ENCODE measurements at regions not wholly inside any gene's neighbourhood (a gene's known extent, or its start where the extent isn't known, plus 50 kb on each side); places are given as distances from the start of the nearest gene placed in this dataset.

DNA sequence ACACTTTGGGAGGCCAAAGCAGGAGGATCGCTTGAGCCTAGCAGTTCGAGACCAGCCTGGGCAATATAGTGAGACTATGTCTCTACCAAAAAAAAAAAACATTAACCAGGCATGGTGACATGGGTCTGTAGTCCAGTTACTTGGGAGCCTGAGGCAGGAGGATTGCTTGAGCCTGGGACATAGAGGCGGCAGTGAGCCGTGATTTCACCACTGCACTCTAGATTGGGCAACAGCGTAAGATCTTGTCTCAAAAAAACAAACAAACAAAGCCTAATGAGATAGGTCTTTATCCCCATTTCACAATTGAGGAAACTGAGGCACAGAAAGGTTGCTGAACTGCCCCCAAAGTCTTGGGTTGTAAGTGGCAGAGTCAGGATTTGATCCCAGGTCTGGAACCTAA lies 70.5 kb upstream of the RAD23B start:
- Histone ChIP-seq H3K27ac (ENCODE audit: low read length) (no peak overlapping the region), H3K4me2 (ENCODE audit: low read depth, low read length, poor library complexity, severe bottlenecking) (no peak overlapping the region), H3K4me1 (ENCODE audit: low read length) (0 out of 2 replicates have a peak, but pooled peaks cover 3% of the 10 kb centered on the region)

DNA sequence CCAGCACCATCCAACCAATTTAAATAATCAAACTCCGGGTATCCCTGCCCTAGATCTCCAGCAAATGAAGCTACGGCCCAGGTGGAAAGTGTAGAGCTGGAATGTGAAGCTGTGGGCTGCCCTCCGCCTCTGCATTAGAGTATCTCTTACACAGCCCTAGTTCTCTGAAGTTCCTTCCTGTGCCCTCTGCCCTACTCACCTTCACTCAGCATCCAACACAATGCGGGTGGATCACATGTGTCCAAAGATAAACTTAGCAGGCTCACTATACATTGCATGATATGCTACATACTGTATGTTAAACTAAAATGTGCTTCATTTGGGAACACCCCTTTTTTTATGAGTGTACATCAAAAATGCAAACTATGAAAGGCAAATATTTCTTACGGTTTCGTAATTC lies 70.0 kb upstream of the RAD23B start:
- Histone ChIP-seq H3K4me3 (ENCODE audit: low read length) (no peak overlapping the region), H3K27me3 (ENCODE audit: low read length) (no peaks in the 10 kb centered on the region), H3K9me2 (replicated peaks; ENCODE audit: insufficient read depth, low read length) (no peaks in the 10 kb centered on the region), H3K4me1 (ENCODE audit: low read length) (0 out of 2 replicates have a peak, but pooled peaks cover 3% of the 10 kb centered on the region), H2AFZ (ENCODE audit: low read length) (no peak overlapping the region), H4K20me1 (ENCODE audit: insufficient read depth, low read depth, low read length) (no peaks in the 10 kb centered on the region), H3K79me2 (ENCODE audit: low read length) (no peaks in the 10 kb centered on the region), H3K4me2 (ENCODE audit: low read depth, low read length, poor library complexity, severe bottlenecking) (no peak overlapping the region), H3K27ac (ENCODE audit: low read length) (no peak overlapping the region), H3K9me3 (ENCODE audit: low read length) (no peaks in the 10 kb centered on the region), H3K36me3 (ENCODE audit: insufficient read depth, low read length) (no peaks in the 10 kb centered on the region), H3K9ac (ENCODE audit: low read length) (no peak overlapping the region)
- DNase-seq: no peak

More for the DNA sequence above, 70.5 kb upstream of the RAD23B start:
- Histone ChIP-seq H4K20me1 (ENCODE audit: insufficient read depth, low read depth, low read length) (no peaks in the 10 kb centered on the region), H3K9ac (ENCODE audit: low read length) (no peak overlapping the region), H3K79me2 (ENCODE audit: low read length) (no peaks in the 10 kb centered on the region), H3K9me2 (replicated peaks; ENCODE audit: insufficient read depth, low read length) (no peaks in the 10 kb centered on the region), H3K36me3 (ENCODE audit: insufficient read depth, low read length) (no peaks in the 10 kb centered on the region), H3K9me3 (ENCODE audit: low read length) (no peaks in the 10 kb centered on the region), H3K27me3 (ENCODE audit: low read length) (no peaks in the 10 kb centered on the region), H2AFZ (ENCODE audit: low read length) (no peak overlapping the region), H3K4me3 (ENCODE audit: low read length) (no peak overlapping the region)
- no peak for DNase-seq

DNA sequence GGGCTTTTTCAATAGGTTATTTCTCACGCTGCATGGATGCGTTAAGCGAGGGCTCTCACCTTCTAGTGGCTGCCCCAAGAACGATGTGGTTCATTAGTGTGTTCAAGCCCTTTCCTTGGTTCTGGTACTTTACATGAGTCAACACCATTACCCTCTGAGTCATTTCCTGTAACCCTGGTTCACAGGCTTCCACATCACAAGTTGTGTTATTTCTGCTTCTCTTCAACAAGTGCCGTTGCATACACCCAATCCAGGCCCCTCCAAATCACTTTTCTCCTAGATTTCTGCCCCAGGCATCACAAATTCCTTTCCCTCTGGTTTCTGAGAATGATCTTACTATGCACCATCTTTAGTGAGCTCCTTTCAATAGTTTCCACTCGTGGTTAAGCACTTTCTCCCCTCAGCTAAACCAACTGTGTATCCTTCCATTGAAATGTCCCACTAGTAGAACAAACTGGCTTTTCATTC lies 69.5 kb upstream of the RAD23B start:
- Histone ChIP-seq H3K4me2 (ENCODE audit: low read depth, low read length, poor library complexity, severe bottlenecking) (no peak overlapping the region), H3K79me2 (ENCODE audit: low read length) (no peaks in the 10 kb centered on the region), H3K9me3 (ENCODE audit: low read length) (no peaks in the 10 kb centered on the region), H4K20me1 (ENCODE audit: insufficient read depth, low read depth, low read length) (no peaks in the 10 kb centered on the region), H3K9me2 (replicated peaks; ENCODE audit: insufficient read depth, low read length) (no peaks in the 10 kb centered on the region), H3K27me3 (ENCODE audit: low read length) (no peaks in the 10 kb centered on the region), H3K4me1 (ENCODE audit: low read length) (0 out of 2 replicates have a peak, but pooled peaks cover 3% of the 10 kb centered on the region), H3K9ac (ENCODE audit: low read length) (no peak overlapping the region), H2AFZ (ENCODE audit: low read length) (no peak overlapping the region), H3K36me3 (ENCODE audit: insufficient read depth, low read length) (no peaks in the 10 kb centered on the region), H3K27ac (ENCODE audit: low read length) (no peak overlapping the region), H3K4me3 (ENCODE audit: low read length) (no peak overlapping the region)
- no peak for DNase-seq

DNA sequence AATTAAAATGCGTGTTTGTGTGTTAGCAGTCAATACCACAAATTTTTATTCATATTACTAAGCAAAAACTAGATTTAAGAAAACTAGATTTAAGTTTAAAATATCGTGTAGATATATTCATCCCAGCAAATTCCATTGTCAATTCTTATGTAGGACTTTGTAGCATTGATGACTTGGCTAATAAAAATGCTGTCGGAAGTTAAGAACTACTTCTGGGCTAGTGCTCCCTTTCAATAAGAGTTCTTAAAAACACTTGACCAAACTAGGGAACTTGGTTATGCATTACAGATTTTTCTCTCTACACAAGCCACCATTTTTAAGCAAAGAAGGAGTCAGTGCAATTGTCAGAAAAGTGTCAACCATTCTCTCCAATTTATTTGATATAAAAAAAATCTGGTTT lies 68.7 kb upstream of the RAD23B start:
- Histone ChIP-seq H3K79me2 (ENCODE audit: low read length) (no peaks in the 10 kb centered on the region), H3K4me2 (ENCODE audit: low read depth, low read length, poor library complexity, severe bottlenecking) (no peak overlapping the region), H3K36me3 (ENCODE audit: insufficient read depth, low read length) (no peaks in the 10 kb centered on the region), H3K4me1 (ENCODE audit: low read length) (0 out of 2 replicates have a peak, but pooled peaks cover 3% of the 10 kb centered on the region), H3K9me3 (ENCODE audit: low read length) (no peaks in the 10 kb centered on the region), H3K27me3 (ENCODE audit: low read length) (no peaks in the 10 kb centered on the region), H4K20me1 (ENCODE audit: insufficient read depth, low read depth, low read length) (no peaks in the 10 kb centered on the region), H3K27ac (ENCODE audit: low read length) (no peak overlapping the region), H3K9me2 (replicated peaks; ENCODE audit: insufficient read depth, low read length) (no peaks in the 10 kb centered on the region), H2AFZ (ENCODE audit: low read length) (no peak overlapping the region), H3K4me3 (ENCODE audit: low read length) (no peak overlapping the region), H3K9ac (ENCODE audit: low read length) (no peak overlapping the region)
- no peak for DNase-seq

DNA sequence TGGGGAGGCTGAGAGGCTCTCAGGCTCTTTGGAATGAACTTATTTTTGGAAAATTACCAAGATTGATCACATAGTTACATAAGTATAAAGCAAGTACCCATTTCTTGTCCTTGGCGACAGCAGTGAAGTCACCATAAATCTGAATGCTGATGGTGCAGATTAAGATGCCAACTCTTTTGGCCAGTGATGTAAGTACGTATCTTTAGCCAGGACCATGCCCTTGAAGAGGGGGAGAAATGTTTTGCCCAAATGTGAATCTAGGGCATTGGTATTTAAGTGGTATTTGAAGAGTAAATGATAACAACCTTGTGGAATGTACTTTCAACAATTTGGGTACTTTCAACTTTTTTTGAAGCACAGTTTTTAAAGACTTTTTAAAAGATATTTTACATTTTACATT lies 68.2 kb upstream of the RAD23B start:
- H3K9me2 ChIP-seq (replicated peaks; ENCODE audit: insufficient read depth, low read length): no peaks in the 10 kb centered on the region
- H3K79me2 ChIP-seq (ENCODE audit: low read length): no peaks in the 10 kb centered on the region
- no peaks in the 10 kb centered on the region for H3K27me3 ChIP-seq (ENCODE audit: low read length)
- H3K9me3 ChIP-seq (ENCODE audit: low read length): no peaks in the 10 kb centered on the region
- H3K4me3 ChIP-seq (ENCODE audit: low read length): no peak overlapping the region
- H4K20me1 ChIP-seq (ENCODE audit: insufficient read depth, low read depth, low read length): no peaks in the 10 kb centered on the region
- no peak overlapping the region for H3K27ac ChIP-seq (ENCODE audit: low read length)
- H2AFZ ChIP-seq (ENCODE audit: low read length): no peak overlapping the region
- H3K9ac ChIP-seq (ENCODE audit: low read length): no peak overlapping the region
- 0 out of 2 replicates have a peak, but pooled peaks cover 3% of the 10 kb centered on the region for H3K4me1 ChIP-seq (ENCODE audit: low read length)
- peak; percentile 5 for DNase-seq
- no peak overlapping the region for H3K4me2 ChIP-seq (ENCODE audit: low read depth, low read length, poor library complexity, severe bottlenecking)
- no peaks in the 10 kb centered on the region for H3K36me3 ChIP-seq (ENCODE audit: insufficient read depth, low read length)

DNA sequence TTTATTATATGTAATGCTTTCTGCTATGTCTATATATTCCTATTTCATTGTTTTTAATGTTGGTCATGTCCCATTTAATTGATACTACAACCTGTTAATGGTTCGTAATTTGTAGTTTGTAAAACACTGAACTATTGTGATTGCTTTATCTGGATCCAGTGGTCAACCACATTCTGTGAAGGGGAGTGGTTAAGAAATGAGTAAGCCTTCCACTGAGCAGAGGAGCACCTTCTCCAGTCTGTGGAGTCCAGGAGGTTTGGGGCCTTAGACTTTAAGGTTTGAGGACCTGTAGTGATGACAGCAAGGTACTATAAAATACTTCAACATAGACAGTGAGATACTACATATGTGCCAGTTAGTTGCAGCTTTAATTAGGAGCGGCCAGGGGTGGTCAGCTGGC lies 67.7 kb upstream of the RAD23B start:
- H3K27me3 ChIP-seq (ENCODE audit: low read length): no peaks in the 10 kb centered on the region

DNA sequence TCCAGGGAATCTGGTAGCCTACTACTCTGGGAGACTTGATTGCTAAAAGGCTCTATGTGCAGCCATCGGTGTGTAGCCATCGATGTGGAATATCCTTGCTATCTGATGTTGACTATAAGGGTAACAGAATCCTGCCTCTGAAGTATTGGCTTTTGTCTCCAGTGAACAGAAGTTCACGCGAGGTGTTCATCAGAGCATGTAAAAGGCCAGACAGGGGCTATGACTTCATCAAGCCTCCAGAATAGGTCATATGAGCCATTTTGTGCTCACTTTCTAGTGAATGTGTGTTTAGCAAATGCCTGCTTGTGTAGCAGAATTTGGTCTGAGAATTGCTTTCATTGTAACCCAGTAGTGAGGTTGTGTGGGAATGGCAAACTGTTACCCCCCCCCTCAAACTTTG lies 66.8 kb upstream of the RAD23B start:
- Histone ChIP-seq H3K9me3 (ENCODE audit: low read length) (no peaks in the 10 kb centered on the region), H2AFZ (ENCODE audit: low read length) (no peak overlapping the region), H3K9me2 (replicated peaks; ENCODE audit: insufficient read depth, low read length) (no peaks in the 10 kb centered on the region), H3K27me3 (ENCODE audit: low read length) (no peaks in the 10 kb centered on the region), H3K9ac (ENCODE audit: low read length) (no peak overlapping the region), H3K4me1 (ENCODE audit: low read length) (0 out of 2 replicates have a peak, but pooled peaks cover 3% of the 10 kb centered on the region), H3K4me3 (ENCODE audit: low read length) (no peak overlapping the region), H3K27ac (ENCODE audit: low read length) (no peak overlapping the region), H3K4me2 (ENCODE audit: low read depth, low read length, poor library complexity, severe bottlenecking) (no peak overlapping the region), H4K20me1 (ENCODE audit: insufficient read depth, low read depth, low read length) (no peaks in the 10 kb centered on the region), H3K79me2 (ENCODE audit: low read length) (no peaks in the 10 kb centered on the region), H3K36me3 (ENCODE audit: insufficient read depth, low read length) (no peaks in the 10 kb centered on the region)
- DNase-seq: peak; percentile 11

More for the DNA sequence above, 67.7 kb upstream of the RAD23B start:
- peak; percentile 2 for DNase-seq
- no peaks in the 10 kb centered on the region for H3K9me3 ChIP-seq (ENCODE audit: low read length)
- H2AFZ ChIP-seq (ENCODE audit: low read length): no peak overlapping the region
- no peaks in the 10 kb centered on the region for H4K20me1 ChIP-seq (ENCODE audit: insufficient read depth, low read depth, low read length)
- H3K4me1 ChIP-seq (ENCODE audit: low read length): 0 out of 2 replicates have a peak, but pooled peaks cover 3% of the 10 kb centered on the region
- no peak overlapping the region for H3K27ac ChIP-seq (ENCODE audit: low read length)
- H3K79me2 ChIP-seq (ENCODE audit: low read length): no peaks in the 10 kb centered on the region
- H3K4me2 ChIP-seq (ENCODE audit: low read depth, low read length, poor library complexity, severe bottlenecking): no peak overlapping the region
- H3K36me3 ChIP-seq (ENCODE audit: insufficient read depth, low read length): no peaks in the 10 kb centered on the region
- H3K4me3 ChIP-seq (ENCODE audit: low read length): no peak overlapping the region
- no peaks in the 10 kb centered on the region for H3K9me2 ChIP-seq (replicated peaks; ENCODE audit: insufficient read depth, low read length)
- no peak overlapping the region for H3K9ac ChIP-seq (ENCODE audit: low read length)

DNA sequence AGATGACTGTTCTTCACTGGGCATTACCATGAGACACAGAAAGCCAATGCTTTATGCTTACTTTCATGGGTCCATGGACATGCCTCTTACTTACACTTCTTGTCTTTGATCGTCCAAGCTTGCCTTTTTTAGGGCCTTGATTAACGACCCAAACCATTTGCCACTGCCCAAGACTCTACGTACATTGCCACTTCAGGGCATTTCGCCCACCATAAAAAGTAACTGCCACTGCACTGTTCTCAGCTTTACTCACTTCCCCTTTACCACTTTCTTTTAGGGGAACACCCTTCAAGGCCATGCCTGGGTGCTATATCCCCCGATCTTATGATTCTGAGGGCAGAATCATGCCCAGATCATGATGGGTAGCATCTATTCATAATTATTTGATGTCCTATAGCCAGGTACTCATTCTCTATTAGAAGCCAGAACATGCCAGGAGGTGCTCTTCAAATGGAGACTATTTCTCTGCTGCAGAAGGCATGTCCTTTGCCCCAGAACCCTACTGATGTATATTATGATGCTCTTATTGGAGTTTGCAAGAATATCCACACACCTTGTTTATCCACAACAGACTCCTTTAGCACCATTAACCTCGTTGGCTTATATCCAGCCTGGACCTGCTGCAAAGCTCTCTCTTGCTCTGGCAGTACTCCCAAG lies 64.1 kb upstream of the RAD23B start:
- Histone ChIP-seq H3K4me3 (ENCODE audit: low read length) (no peak overlapping the region), H3K79me2 (ENCODE audit: low read length) (no peaks in the 10 kb centered on the region), H3K27me3 (ENCODE audit: low read length) (no peaks in the 10 kb centered on the region), H3K9ac (ENCODE audit: low read length) (no peak overlapping the region), H2AFZ (ENCODE audit: low read length) (no peak overlapping the region), H3K36me3 (ENCODE audit: insufficient read depth, low read length) (no peaks in the 10 kb centered on the region), H4K20me1 (ENCODE audit: insufficient read depth, low read depth, low read length) (no peaks in the 10 kb centered on the region), H3K27ac (ENCODE audit: low read length) (no peak overlapping the region), H3K4me2 (ENCODE audit: low read depth, low read length, poor library complexity, severe bottlenecking) (no peak overlapping the region), H3K9me3 (ENCODE audit: low read length) (no peaks in the 10 kb centered on the region), H3K4me1 (ENCODE audit: low read length) (no peaks in the 10 kb centered on the region), H3K9me2 (replicated peaks; ENCODE audit: insufficient read depth, low read length) (no peaks in the 10 kb centered on the region)
- peak; percentile 37 for DNase-seq
